Bronchial epithelial cell (primary cell): ENCODE measurements at regions not wholly inside any gene's neighbourhood (a gene's known extent, or its start where the extent isn't known, plus 50 kb on each side); places are given as distances from the start of the nearest gene placed in this dataset.

Experiments used
- DNase-seq: peaks from one replicate; pipeline ENCODE4 v3.0.0-alpha.2; 2010; ENCODE audit warnings: low read depth
- FAIRE-seq: peaks from 2 replicates; lab custom pipeline; 2011; peaks lifted over from hg19 to GRCh38; lab: Jason Lieb, UNC
- H3K27me3 ChIP-seq: 2 replicates; pipeline ENCODE4 v1.5.1; 2011; ENCODE audit warnings: low read length; ENCODE audit not compliant: control insufficient read depth, insufficient read depth
- H3K36me3 ChIP-seq: 2 replicates; pipeline ENCODE4 v1.5.1; 2011; ENCODE audit warnings: low read length; ENCODE audit not compliant: control insufficient read depth, insufficient read depth
- H3K4me3 ChIP-seq: 2 replicates; pipeline ENCODE4 v1.5.1; 2011; ENCODE audit warnings: mild to moderate bottlenecking, low read depth, low read length, control low read depth
- CTCF ChIP-seq: IDR thresholded peaks from 2 replicates; pipeline ENCODE4 v1.5.1; 2011; ENCODE audit warnings: mild to moderate bottlenecking, moderate library complexity, low read length, control low read depth, inconsistent platforms; ENCODE audit not compliant: insufficient read depth, severe bottlenecking

- Histone ChIP-seq H3K4me3 (no peak overlapping the region), H3K36me3 (no peaks in the 10 kb centered on the region), H3K27me3 (no peaks in the 10 kb centered on the region)
- no peak for TF ChIP-seq CTCF
- DNase-seq (no peak), FAIRE-seq (no peak)
These were observed 103.3 kb downstream of the DUSP10 start for GRCh38 chr1:221638595-221638994.

- H3K27me3 ChIP-seq = no peaks in the 10 kb centered on the region
- no peak for TF ChIP-seq CTCF
- DNase-seq = no peak
- H3K4me3 ChIP-seq = no peak overlapping the region
- no peaks in the 10 kb centered on the region for H3K36me3 ChIP-seq
- FAIRE-seq = no peak
These were observed 100.1 kb downstream of the DUSP10 start for GRCh38 chr1:221641811-221642210.

- no peak for TF ChIP-seq CTCF
- FAIRE-seq = no peak
- Histone ChIP-seq H3K4me3 (no peak overlapping the region), H3K36me3 (no peaks in the 10 kb centered on the region), H3K27me3 (no peaks in the 10 kb centered on the region)
- no peak for DNase-seq
These were observed 98.3 kb downstream of the DUSP10 start for GRCh38 chr1:221643404-221644144.

GRCh38 chr1:221644145-221644448 is 97.8 kb downstream of the DUSP10 start:
- DNase-seq (no peak), FAIRE-seq (no peak)
- no peak for TF ChIP-seq CTCF
- no peaks in the 10 kb centered on the region for H3K27me3 ChIP-seq
- no peak overlapping the region for H3K4me3 ChIP-seq
- H3K36me3 ChIP-seq = no peaks in the 10 kb centered on the region

GRCh38 chr1:221644663-221645258 is 97.1 kb downstream of the DUSP10 start:
- DNase-seq (no peak), FAIRE-seq (no peak)
- H3K36me3 ChIP-seq = no peaks in the 10 kb centered on the region
- no peak overlapping the region for H3K4me3 ChIP-seq
- no peaks in the 10 kb centered on the region for H3K27me3 ChIP-seq
- no peak for TF ChIP-seq CTCF
